ENCODE measurements at regions not wholly inside any gene's neighbourhood (a gene's known extent, or its start where the extent isn't known, plus 50 kb on each side); places are given as distances from the start of the nearest gene placed in this dataset.

GRCh38 chr19:31560086-31561060, 211.1 kb upstream of the TSHZ3 start:
- Mint-ChIP-seq H3K4me1 (ENCODE audit: insufficient read depth, unreplicated experiment) (no peaks in the 10 kb centered on the region), H3K27me3 (ENCODE audit: insufficient read depth, unreplicated experiment) (no peaks in the 10 kb centered on the region), H3K4me3 (ENCODE audit: unreplicated experiment) (no peak overlapping the region), H3K27ac (ENCODE audit: low read depth, unreplicated experiment) (no peak overlapping the region), H3K9me3 (ENCODE audit: unreplicated experiment) (peaks cover 57% of the 10 kb centered on the region), H3K36me3 (ENCODE audit: insufficient read depth, unreplicated experiment) (no peaks in the 10 kb centered on the region)
- DNase-seq (ENCODE audit: unreplicated experiment): no peak
- ChIA-PET POLR2A (interaction anchor here (0.6 kb wide), 1 partner anchor 9 kb away, joined by 3 read pairs; no protein-coding TSS in a partner anchor), CTCF (no interaction called here)
- intact Hi-C loops (cut with micrococcal nuclease): no loop called here
- BruUV-seq (replicated peaks): no TSS peak
- TF ChIP-seq CTCF (IDR thresholded peaks at IDR 0.05; ENCODE audit: unreplicated experiment): no peak

DNA sequence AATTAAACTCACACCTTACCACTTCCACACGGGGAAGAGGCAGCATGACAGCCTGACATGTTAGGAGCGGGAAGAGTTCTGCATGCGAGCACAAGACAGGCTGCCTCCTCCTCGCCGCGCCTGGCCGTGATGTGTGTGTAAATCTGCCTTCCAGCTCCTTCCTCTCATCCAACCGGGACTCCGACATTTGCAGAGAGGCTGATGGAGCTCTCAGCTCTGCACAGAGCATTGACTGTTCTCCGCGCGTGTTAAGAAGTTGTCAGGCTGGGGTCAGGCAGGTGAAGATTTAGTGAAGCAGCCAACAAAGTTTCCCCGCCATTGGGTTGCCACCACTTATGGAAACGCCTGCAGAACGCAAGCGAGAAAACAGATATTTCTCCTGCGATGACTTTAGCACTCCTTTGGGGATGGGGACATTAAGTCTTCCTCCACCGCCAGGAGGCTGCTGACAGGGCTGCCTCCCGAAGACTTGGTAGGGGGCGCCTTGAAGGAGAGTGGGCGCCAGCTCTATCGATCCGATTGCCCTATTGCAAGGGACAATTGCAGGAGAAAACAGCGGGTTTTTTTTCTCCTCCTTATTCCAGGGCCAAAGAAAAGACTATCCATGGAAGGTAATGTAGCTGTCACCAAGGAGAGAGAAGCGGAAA, 213.9 kb upstream of the TSHZ3 start:
- Mint-ChIP-seq H3K27me3 (ENCODE audit: insufficient read depth, unreplicated experiment) (no peaks in the 10 kb centered on the region), H3K4me1 (ENCODE audit: insufficient read depth, unreplicated experiment) (no peaks in the 10 kb centered on the region), H3K36me3 (ENCODE audit: insufficient read depth, unreplicated experiment) (no peaks in the 10 kb centered on the region), H3K27ac (ENCODE audit: low read depth, unreplicated experiment) (no peak overlapping the region), H3K9me3 (ENCODE audit: unreplicated experiment) (peaks cover 56% of the 10 kb centered on the region), H3K4me3 (ENCODE audit: unreplicated experiment) (no peak overlapping the region)
- TF ChIP-seq CTCF (IDR thresholded peaks at IDR 0.05; ENCODE audit: unreplicated experiment): no peak
- ChIA-PET CTCF (no interaction called here), POLR2A (interaction anchor here (0.7 kb wide), 1 partner anchor 1957 kb away, joined by 3 read pairs; the partner anchor contains the start of gene POP4)
- BruUV-seq (replicated peaks): no TSS peak
- no peak for DNase-seq (ENCODE audit: unreplicated experiment)
- intact Hi-C loops (cut with micrococcal nuclease): no loop called here

- H3K27ac Mint-ChIP-seq (ENCODE audit: low read depth, unreplicated experiment): no peak overlapping the region
- no peak for DNase-seq (ENCODE audit: unreplicated experiment)
- H3K36me3 Mint-ChIP-seq (ENCODE audit: insufficient read depth, unreplicated experiment): no peaks in the 10 kb centered on the region
- BruUV-seq (replicated peaks): no TSS peak
- H3K27me3 Mint-ChIP-seq (ENCODE audit: insufficient read depth, unreplicated experiment): no peaks in the 10 kb centered on the region
- ChIA-PET CTCF (interaction anchor here (0.6 kb wide), 2 partner anchors 14 to 111 kb away, joined by 3 to 5 read pairs; no protein-coding TSS in a partner anchor), POLR2A (interaction anchor here (0.7 kb wide), 1 partner anchor 781 kb away, joined by 3 read pairs; no protein-coding TSS in a partner anchor)
- intact Hi-C loops (cut with micrococcal nuclease): no loop called here
- no peak for TF ChIP-seq CTCF (IDR thresholded peaks at IDR 0.05; ENCODE audit: unreplicated experiment)
- H3K4me1 Mint-ChIP-seq (ENCODE audit: insufficient read depth, unreplicated experiment): no peaks in the 10 kb centered on the region
- peaks cover 20% of the 10 kb centered on the region for H3K9me3 Mint-ChIP-seq (ENCODE audit: unreplicated experiment)
- H3K4me3 Mint-ChIP-seq (ENCODE audit: unreplicated experiment): no peak overlapping the region
These were observed 218.5 kb upstream of the TSHZ3 start for GRCh38 chr19:31567776-31568175.

DNA sequence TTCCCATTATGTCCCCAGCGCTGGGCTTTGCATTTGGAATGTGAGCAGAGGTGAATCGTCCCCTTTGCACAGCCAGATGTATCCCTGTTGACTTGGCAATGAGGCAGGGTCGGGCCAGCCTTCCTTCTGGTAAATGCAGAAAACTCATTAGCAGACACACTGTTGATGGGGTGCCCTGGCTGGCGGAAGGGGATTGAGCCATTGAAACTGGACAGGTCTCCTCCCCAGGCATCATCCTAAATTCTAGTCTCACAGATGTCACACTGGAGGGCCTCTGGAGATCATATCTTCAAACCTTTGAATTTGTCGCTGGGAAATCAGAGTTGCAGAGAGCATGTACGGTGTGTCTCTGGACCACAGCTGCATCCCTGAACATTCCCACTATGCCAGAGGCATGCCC, 219.5 kb upstream of the TSHZ3 start:
- H3K4me3 Mint-ChIP-seq (ENCODE audit: unreplicated experiment): no peak overlapping the region
- no TSS peak for BruUV-seq (replicated peaks)
- POLR2A ChIA-PET: no interaction called here
- CTCF ChIA-PET: no interaction called here
- no peak for TF ChIP-seq CTCF (IDR thresholded peaks at IDR 0.05; ENCODE audit: unreplicated experiment)
- no peaks in the 10 kb centered on the region for H3K4me1 Mint-ChIP-seq (ENCODE audit: insufficient read depth, unreplicated experiment)
- no peaks in the 10 kb centered on the region for H3K27me3 Mint-ChIP-seq (ENCODE audit: insufficient read depth, unreplicated experiment)
- no peak overlapping the region for H3K27ac Mint-ChIP-seq (ENCODE audit: low read depth, unreplicated experiment)
- intact Hi-C loops (cut with micrococcal nuclease): no loop called here
- peaks cover 14% of the 10 kb centered on the region for H3K9me3 Mint-ChIP-seq (ENCODE audit: unreplicated experiment)
- H3K36me3 Mint-ChIP-seq (ENCODE audit: insufficient read depth, unreplicated experiment): no peaks in the 10 kb centered on the region
- no peak for DNase-seq (ENCODE audit: unreplicated experiment)
